ENCODE measurements at regions not wholly inside any gene's neighbourhood (a gene's known extent, or its start where the extent isn't known, plus 50 kb on each side); places are given as distances from the start of the nearest gene placed in this dataset.

DNA sequence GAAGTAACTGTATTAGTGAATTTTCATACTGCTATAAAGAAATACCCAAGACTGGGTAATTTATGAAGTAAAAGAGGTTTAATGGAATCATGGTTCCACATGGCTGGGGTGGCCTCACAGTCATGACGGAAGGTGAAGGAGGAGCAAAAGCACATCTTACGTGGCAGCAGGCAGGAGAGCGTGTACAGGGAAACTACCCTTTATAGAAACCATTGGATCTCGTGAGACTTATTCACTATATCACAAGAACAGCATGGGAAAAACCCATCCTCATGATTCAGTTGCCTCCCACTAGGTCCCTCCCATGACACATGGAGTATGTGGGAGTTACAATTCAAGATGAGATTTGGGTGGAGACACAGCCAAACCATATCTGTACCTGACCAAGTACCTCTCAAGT is 812.3 kb upstream of the ALCAM start:
- TF ChIP-seq, protein P1, sequence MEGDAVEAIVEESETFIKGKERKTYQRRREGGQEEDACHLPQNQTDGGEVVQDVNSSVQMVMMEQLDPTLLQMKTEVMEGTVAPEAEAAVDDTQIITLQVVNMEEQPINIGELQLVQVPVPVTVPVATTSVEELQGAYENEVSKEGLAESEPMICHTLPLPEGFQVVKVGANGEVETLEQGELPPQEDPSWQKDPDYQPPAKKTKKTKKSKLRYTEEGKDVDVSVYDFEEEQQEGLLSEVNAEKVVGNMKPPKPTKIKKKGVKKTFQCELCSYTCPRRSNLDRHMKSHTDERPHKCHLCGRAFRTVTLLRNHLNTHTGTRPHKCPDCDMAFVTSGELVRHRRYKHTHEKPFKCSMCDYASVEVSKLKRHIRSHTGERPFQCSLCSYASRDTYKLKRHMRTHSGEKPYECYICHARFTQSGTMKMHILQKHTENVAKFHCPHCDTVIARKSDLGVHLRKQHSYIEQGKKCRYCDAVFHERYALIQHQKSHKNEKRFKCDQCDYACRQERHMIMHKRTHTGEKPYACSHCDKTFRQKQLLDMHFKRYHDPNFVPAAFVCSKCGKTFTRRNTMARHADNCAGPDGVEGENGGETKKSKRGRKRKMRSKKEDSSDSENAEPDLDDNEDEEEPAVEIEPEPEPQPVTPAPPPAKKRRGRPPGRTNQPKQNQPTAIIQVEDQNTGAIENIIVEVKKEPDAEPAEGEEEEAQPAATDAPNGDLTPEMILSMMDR (IDR thresholded peaks at IDR 0.05; ENCODE audit: insufficient read depth in 1 of 2, low read depth in 1 of 2, low read length in 1 of 2, severe bottlenecking in 1 of 2, unreplicated experiment in 1 of 2): no peak
- no TSS peak for BruUV-seq (replicated peaks)
- no peak for DNase-seq
- Mint-ChIP-seq H3K27ac (ENCODE audit: unreplicated experiment) (no peak overlapping the region), H3K27me3 (ENCODE audit: insufficient read depth, unreplicated experiment) (no peaks in the 10 kb centered on the region), H3K9me3 (ENCODE audit: unreplicated experiment) (no peaks in the 10 kb centered on the region), H3K4me1 (ENCODE audit: low read depth, unreplicated experiment) (no peaks in the 10 kb centered on the region), H3K36me3 (ENCODE audit: insufficient read depth, unreplicated experiment) (no peaks in the 10 kb centered on the region), H3K4me3 (ENCODE audit: unreplicated experiment) (no peak overlapping the region)
- H3K4me3 ChIP-seq (ENCODE audit: low read depth, low read length): no peak overlapping the region
- intact Hi-C loops (cut with micrococcal nuclease; ENCODE audit: unreplicated experiment): no loop called here
- no peaks in the 10 kb centered on the region for H3K36me3 ChIP-seq (ENCODE audit: control insufficient read depth, insufficient read depth, low read length)
- no peaks in the 10 kb centered on the region for H3K9me3 ChIP-seq
- H3K27me3 ChIP-seq (replicated peaks; ENCODE audit: control insufficient read depth, insufficient read depth, low read length): no peaks in the 10 kb centered on the region
- H3K4me1 ChIP-seq: no peaks in the 10 kb centered on the region
- ChIA-PET CTCF (no interaction called here), POLR2A (no interaction called here)

DNA sequence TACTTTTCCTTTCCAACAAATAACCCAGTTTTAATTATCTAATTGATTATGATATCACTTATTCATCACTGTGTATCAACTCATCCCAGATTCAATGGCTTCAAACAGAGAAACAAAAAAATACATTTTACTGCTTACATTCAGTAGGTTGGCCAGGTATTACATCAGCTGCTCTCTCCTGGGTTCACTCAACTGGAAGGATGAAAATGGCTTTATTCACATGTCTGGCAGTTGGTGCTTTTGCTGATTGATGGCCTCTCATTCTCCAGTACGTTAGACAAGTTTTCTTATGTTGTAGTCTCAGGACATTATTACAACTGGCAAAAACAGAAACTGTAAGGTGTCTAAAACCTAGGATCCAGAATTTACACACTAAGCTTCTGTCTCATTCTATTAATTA is 811.0 kb upstream of the ALCAM start:
- Histone ChIP-seq H3K9me3 (no peaks in the 10 kb centered on the region), H3K27me3 (replicated peaks; ENCODE audit: control insufficient read depth, insufficient read depth, low read length) (no peaks in the 10 kb centered on the region), H3K4me1 (no peaks in the 10 kb centered on the region), H3K36me3 (ENCODE audit: control insufficient read depth, insufficient read depth, low read length) (no peaks in the 10 kb centered on the region), H3K4me3 (ENCODE audit: low read depth, low read length) (no peak overlapping the region)
- no peaks in the 10 kb centered on the region for H3K4me1 Mint-ChIP-seq (ENCODE audit: low read depth, unreplicated experiment)
- POLR2A ChIA-PET: no interaction called here
- intact Hi-C loops (cut with micrococcal nuclease; ENCODE audit: unreplicated experiment): no loop called here
- no peak overlapping the region for H3K27ac Mint-ChIP-seq (ENCODE audit: unreplicated experiment)
- no TSS peak for BruUV-seq (replicated peaks)
- H3K36me3 Mint-ChIP-seq (ENCODE audit: insufficient read depth, unreplicated experiment): no peaks in the 10 kb centered on the region
- H3K27me3 Mint-ChIP-seq (ENCODE audit: insufficient read depth, unreplicated experiment): no peaks in the 10 kb centered on the region
- no peak for DNase-seq
- H3K4me3 Mint-ChIP-seq (ENCODE audit: unreplicated experiment): no peak overlapping the region
- CTCF ChIA-PET: no interaction called here
- no peaks in the 10 kb centered on the region for H3K9me3 Mint-ChIP-seq (ENCODE audit: unreplicated experiment)
- TF ChIP-seq, protein P1 (IDR thresholded peaks at IDR 0.05; ENCODE audit: insufficient read depth in 1 of 2, low read depth in 1 of 2, low read length in 1 of 2, severe bottlenecking in 1 of 2, unreplicated experiment in 1 of 2): no peak

DNA sequence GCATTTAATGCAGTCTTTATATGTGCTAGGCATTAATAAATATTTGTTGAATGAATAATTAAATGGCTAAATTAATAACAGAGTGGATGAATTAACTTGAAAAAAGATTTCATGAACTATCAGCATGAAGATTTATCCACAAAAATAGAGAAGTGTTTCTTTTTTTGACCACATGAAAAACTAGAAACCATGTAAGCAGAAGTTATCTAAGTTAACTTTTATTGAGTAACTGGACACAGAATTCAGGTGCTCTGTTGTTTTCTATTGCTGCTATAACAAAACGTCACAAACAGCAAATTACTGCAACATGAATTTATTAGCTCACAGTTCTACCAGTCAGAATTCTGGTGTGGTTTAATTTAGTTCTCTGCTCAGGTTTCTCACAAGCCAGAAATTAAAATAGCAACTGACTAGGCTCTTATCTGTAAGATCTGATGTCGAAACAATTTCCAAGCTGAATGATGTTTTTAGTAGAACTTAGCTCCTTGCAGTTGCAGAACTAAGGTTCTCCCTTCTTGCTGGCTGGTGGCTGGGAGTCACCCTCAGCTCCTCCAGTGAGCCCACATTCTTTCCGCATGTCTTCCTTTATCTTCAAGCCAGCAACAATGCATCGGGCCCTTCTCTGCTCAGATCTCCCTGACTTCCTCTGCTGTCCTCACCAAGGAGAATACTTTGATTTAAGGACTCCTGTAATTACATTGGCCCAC is 810.2 kb upstream of the ALCAM start:
- H3K27me3 Mint-ChIP-seq (ENCODE audit: insufficient read depth, unreplicated experiment): no peaks in the 10 kb centered on the region
- H3K27me3 ChIP-seq (replicated peaks; ENCODE audit: control insufficient read depth, insufficient read depth, low read length): no peaks in the 10 kb centered on the region
- CTCF ChIA-PET: no interaction called here
- no peak overlapping the region for H3K27ac Mint-ChIP-seq (ENCODE audit: unreplicated experiment)
- H3K4me1 ChIP-seq: no peaks in the 10 kb centered on the region
- H3K4me3 ChIP-seq (ENCODE audit: low read depth, low read length): no peak overlapping the region
- DNase-seq: no peak
- H3K36me3 Mint-ChIP-seq (ENCODE audit: insufficient read depth, unreplicated experiment): no peaks in the 10 kb centered on the region
- H3K9me3 Mint-ChIP-seq (ENCODE audit: unreplicated experiment): no peaks in the 10 kb centered on the region
- TF ChIP-seq, protein P1 (IDR thresholded peaks at IDR 0.05; ENCODE audit: insufficient read depth in 1 of 2, low read depth in 1 of 2, low read length in 1 of 2, severe bottlenecking in 1 of 2, unreplicated experiment in 1 of 2): no peak
- POLR2A ChIA-PET: no interaction called here
- H3K9me3 ChIP-seq: no peaks in the 10 kb centered on the region
- no peaks in the 10 kb centered on the region for H3K36me3 ChIP-seq (ENCODE audit: control insufficient read depth, insufficient read depth, low read length)
- no TSS peak for BruUV-seq (replicated peaks)
- H3K4me3 Mint-ChIP-seq (ENCODE audit: unreplicated experiment): no peak overlapping the region
- intact Hi-C loops (cut with micrococcal nuclease; ENCODE audit: unreplicated experiment): no loop called here
- H3K4me1 Mint-ChIP-seq (ENCODE audit: low read depth, unreplicated experiment): no peaks in the 10 kb centered on the region

Measured in Caco-2 (cell line).